HG02642 (cell line): ENCODE measurements at regions not wholly inside any gene's neighbourhood (a gene's known extent, or its start where the extent isn't known, plus 50 kb on each side); places are given as distances from the start of the nearest gene placed in this dataset.
"Not testable (repeated sequence)": the region's sequence is repeated elsewhere in the genome, so short reads cannot be mapped to it uniquely, and the experiment has no call there.

Experiments
- ATAC-seq: cut with Tn5 transposase; IDR thresholded peaks from one replicate; pipeline ENCODE4 v1.9.1; 2021; ENCODE audit warnings: mild to moderate bottlenecking; ENCODE audit not compliant: unreplicated experiment, poor library complexity

GRCh38 chr12:16769129-16769528 is 163.2 kb upstream of the LMO3 start:
- ATAC-seq = not testable (repeated sequence)

GRCh38 chr12:16766736-16767135 is 160.8 kb upstream of the LMO3 start:
- no peak for ATAC-seq

DNA sequence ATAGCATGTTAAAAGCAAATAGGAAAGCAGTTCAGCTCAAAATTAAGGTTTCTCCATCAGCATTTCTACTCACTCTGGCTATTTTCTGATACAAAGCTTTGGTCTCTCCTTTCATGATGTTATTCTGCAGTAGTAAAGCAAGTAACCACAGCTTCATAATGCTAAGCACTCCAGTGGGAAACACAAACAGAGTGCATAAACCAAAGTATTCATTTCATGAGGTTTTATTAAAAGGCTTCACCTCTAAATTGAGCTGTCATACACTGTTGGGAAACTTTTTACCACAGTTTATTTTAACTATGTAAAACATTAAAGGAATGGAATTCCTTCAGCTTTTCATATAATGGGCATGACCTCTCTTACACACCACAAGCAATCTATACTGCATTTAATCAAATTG is 157.9 kb upstream of the LMO3 start:
- ATAC-seq = no peak

GRCh38 chr12:16756833-16757555 is 151.0 kb upstream of the LMO3 start:
- no peak for ATAC-seq

DNA sequence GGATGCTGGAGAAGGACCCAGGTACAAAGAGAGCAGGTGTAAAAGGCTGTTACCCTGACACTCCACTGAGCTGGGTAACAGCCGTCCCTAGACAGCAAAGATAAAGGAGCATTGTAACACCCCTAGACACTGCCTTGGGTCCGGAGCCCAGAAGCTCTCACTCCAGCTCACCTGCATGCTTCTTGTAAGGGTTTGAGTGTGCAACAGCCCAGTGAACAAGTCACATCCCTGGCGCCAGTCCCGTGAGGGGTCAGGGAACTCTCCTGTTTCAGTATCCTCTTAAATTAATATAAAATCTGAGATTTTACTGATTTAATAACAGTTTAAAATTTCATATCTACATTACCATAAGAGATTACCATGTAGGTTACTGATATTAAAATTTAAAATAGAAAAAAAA is 124.8 kb upstream of the LMO3 start:
- no peak for ATAC-seq

DNA sequence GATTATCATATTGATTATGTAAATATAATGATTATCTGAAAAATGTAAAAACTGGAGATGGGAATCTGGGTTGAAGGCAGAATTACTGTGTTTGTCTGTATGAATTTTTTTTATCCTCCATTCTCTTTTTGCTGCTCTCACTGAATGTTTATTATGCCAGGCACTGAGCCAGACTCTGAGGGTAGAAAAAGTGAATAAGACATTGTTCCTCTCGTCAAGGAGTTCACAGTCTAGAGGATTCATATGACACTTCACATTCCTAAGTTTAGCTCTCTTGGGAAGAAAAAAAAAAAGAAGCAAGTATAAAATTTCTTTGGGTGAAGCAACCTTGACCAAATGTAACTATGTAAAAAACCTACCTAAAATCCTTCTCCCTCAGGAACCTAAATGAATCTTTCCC is 120.9 kb upstream of the LMO3 start:
- ATAC-seq = no peak

GRCh38 chr12:16719713-16720416 is 113.9 kb upstream of the LMO3 start:
- ATAC-seq = no peak

DNA sequence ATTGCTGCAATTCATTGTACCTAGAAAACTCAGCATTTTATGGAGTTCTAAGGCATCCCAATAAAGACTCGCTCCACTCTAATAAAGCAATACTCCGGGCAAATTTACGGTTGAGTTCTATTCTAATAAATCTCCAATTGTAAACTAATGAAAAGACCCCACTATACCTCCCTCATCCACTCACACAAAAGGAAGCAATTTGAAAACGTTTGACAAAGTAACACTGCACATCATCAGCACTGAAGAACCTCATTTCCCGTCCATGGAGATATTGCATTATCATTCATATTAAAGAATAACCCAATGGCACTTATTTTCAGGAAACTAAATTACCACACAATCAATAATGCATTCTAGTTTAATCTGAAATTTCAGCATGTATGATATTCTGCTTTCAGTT is 111.0 kb upstream of the LMO3 start:
- ATAC-seq = no peak

GRCh38 chr12:16692099-16692498 is 86.1 kb upstream of the LMO3 start:
- no peak for ATAC-seq

DNA sequence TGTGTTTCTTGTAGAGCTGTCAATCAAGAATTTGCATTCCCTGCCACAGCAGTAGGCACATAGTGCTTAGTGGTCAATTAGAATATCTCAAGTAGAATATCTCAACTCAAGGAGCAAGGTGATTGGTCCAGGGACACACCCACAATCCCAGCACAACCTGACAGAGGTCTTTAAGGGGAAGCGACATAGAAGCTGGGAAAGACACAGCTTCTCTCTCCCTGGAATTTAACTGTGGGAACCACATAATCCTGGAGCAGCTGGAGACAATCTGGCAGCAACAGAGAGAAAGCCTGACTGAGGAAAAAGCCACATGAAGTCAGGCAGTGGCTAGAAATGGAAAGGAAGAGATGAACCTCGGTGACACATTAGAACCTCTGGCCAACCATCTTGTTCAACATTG is 85.7 kb upstream of the LMO3 start:
- ATAC-seq = no peak

- ATAC-seq = no peak
Measured at GRCh38 chr12:16688200-16688599, 82.2 kb upstream of the LMO3 start.

DNA sequence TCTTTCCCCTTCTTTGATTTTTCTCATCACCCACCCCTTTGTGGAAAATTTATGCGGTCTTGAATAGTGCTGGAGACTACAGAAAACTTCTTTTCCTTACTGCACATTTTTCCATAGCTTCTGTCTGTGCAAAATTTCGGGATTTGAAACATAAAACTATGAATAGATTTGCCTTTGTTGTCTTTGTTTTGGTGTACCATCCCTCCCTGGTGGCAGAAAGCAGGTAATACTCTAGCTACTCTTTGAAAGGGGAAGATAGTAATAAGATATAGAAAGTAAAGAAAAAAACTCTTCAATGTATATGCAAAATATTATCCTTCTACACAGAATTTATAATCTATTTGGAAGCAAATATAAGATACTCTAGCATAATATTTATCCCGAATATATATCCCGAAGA is 79.1 kb upstream of the LMO3 start:
- no peak for ATAC-seq

DNA sequence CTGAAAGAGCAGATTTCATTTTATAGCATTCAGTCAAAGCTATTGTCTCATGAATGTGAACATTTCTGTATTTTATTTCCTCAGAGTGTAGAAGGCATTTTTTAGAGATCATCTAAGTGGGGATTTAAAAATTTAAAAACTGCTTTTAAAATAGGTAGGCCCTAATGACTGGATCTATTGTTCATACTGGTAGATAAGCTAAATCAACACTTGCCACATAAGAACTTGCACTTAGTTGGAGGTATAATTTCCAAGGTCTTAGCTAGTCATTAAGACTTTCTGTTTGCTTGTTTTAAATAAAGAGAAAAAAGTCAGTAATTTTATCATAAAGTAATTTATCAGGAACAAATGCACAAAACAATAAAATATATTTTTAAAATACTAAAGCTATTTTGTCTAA is 75.2 kb upstream of the LMO3 start:
- ATAC-seq = no peak

DNA sequence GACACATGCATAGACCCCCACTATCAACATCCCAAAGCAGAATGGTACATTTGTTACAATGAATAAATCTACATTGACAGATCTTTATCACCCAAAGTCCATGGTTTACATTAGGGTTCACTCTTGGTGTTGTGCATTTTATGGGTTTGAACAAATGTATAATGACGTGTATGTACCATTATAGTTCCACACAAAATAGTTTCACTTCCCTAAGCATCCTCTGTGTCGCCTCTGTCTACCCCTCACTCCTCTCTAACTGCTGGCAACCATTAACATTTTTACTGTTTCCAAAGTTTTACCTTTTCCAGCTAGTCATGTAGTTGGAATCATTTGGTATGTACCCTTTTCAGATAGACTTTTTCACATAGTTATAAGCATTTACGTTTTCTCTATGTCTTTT is 69.5 kb upstream of the LMO3 start:
- ATAC-seq = no peak

DNA sequence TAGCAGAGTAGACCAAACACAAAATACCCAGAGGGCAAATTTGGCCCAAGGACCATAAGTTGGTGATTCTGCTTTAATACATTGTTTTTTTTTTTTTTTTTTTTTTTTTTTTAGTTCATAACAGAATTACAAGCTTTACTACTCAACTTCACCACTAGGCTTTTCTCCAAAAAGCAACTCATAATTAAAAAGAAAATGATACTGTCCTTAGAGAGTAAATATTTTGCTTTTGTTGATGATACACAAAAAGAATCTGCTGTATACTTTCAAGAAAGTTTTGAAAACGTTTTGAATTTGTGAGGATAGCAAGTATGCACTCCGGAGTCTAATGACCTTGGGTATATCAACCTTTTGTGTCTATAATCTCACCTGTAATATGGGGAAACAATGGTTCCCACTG is 68.9 kb upstream of the LMO3 start:
- ATAC-seq = no peak

DNA sequence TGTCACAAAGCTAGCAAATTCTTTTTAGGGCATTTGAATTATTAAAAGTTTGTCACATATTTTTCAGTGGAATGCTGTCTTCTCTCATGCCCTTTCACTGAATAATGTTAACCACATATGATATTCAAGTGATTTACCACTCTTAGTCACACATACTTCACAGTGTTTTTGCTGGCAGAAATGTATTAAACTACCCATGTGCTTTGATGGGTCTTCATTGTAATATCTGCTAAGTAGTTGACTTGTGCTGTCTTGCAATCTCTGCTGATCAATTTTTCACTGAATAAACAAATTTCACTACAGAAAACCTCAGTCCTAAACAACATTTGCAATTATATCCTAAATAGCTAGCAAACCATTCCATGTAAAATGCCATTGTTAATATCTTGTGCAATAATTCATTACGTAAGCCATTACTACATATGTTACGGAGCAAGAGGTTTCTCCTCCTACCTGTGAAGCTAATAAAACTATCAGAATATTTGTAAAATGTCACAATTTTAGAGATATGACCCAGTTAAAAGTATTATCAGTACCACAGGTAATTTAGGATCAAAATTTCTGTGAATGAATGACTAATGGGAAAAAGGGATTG is 64.6 kb upstream of the LMO3 start:
- ATAC-seq = no peak

DNA sequence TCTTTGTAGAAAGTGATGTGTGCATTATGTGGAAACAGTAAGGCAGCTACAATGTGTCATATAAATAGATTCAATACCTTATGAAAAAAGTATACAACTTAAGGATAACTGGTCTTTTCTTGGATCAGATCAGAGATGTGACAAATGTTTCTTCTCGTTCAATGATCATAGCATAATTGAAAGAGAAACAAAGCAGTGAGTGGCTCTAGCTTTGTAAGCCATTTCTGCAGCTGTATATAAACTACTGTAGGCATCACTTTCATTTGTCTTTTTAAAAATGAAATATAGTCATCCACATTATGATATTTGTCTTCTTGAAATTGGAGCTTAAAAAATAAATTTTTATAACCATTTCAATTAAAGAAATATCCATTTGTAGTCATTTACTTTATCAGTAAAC is 63.8 kb upstream of the LMO3 start:
- ATAC-seq = no peak

DNA sequence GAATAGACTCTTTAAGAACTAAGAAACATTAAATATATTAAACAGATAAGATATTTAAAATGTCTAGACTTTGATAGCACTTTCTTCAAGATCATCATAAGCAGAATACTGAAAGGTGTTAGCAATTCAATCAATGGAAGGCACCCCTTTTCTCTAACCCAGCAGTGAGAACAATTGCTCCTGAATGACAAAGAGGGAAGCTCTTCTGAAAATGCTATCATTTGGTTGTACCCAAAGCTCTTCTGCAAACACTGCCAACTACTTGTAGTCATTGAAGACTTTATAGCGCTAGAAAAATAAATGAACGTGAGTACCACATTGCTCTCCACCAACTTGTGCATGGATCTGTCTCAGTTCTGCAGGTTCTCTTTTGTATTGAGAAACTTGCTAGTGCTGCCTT is 62.2 kb upstream of the LMO3 start:
- ATAC-seq = no peak

DNA sequence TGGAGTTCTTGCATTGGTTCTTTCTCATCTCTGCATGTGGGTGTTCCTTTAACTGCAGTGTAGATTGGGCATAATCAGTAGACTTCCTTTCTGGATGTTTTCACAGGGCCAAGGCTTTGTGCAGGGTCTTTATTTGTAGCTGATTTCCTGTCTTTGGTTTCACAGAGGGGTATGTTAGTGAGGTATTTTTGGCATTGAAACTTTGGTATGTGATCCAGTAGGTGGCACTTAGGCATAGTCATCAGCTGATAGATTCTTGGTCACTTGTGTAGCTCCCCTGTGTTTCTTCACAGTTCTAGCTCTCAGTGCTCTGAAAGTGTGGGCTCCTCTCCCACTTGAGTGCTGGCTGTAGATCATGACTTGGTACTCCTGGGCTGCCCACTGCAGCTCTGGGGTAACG is 52.7 kb upstream of the LMO3 start:
- no peak for ATAC-seq
